Right lobe of liver (tissue), 4 donors: ENCODE measurements at regions not wholly inside any gene's neighbourhood (a gene's known extent, or its start where the extent isn't known, plus 50 kb on each side); places are given as distances from the start of the nearest gene placed in this dataset.

Experiments
- CTCF ChIP-seq, 4 donors: fragments of 200-600 bp in 3 of 4; fragments of 450-650 bp in 1 of 4; IDR thresholded peaks; one replicate each; pipeline versions ENCODE4 v1.5.1 to v1.8.0; 2016 to 2022; ENCODE audit warnings: antibody characterized with exemption in 4 of 4, mild to moderate bottlenecking in 2 of 4
- POLR2A ChIP-seq: fragments of 450-650 bp; IDR thresholded peaks from one replicate; pipeline ENCODE4 v1.6.1; 2017; ENCODE audit warnings: antibody characterized with exemption, mild to moderate bottlenecking
- donor health status: DM: no; HTN: no; CAD: no.
- donor health status: DM: no; HTN: no; CAD: no.
- donor health status: DM: no; HTN: yes; CAD: no.

- TF ChIP-seq POLR2A, result no peak
- no peak for TF ChIP-seq CTCF (IDR thresholded peaks at IDR 0.05)
Measured at GRCh38 chr5:74562122-74562521, 78.4 kb downstream of the ENC1 start.
